ENCODE measurements at regions not wholly inside any gene's neighbourhood (a gene's known extent, or its start where the extent isn't known, plus 50 kb on each side); places are given as distances from the start of the nearest gene placed in this dataset.

DNA sequence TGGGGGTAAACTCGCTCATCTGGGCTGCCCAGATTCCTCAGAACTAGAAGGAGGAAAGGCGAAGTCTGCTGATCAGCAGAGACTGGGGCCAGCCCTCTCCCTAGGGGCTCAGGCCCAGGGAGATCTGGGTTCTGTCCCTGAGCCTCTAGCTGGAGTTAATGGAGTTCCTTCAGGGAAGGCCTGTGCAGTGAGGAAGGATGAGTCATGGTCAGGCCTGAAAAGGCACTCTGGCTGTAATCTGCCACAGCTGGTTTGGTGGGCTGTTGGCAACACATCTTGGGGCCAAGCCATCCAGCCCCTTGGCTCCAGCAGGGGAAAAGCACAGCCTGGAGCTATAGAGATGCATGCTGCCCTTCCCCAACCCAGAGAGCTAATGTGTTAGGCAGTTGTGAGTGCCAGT is 459.6 kb downstream of the PRELID2 start:
- Histone ChIP-seq H4K5ac (ENCODE audit: low read depth, low read length) (no peak overlapping the region), H3K4me1 (ENCODE audit: control insufficient read depth, insufficient read depth, low read length) (no peaks in the 10 kb centered on the region), H3K4me2 (ENCODE audit: low read depth, low read length) (no peak overlapping the region), H2BK5ac (ENCODE audit: low read depth, low read length, poor library complexity, severe bottlenecking) (no peak overlapping the region), H3K18ac (ENCODE audit: low read depth, low read length) (no peak overlapping the region), H2BK15ac (ENCODE audit: low read depth, low read length) (no peak overlapping the region), H3K4ac (ENCODE audit: low read depth, low read length) (no peak overlapping the region), H4K91ac (ENCODE audit: insufficient read depth, low read depth, low read length) (no peak overlapping the region), H3K36me3 (ENCODE audit: control insufficient read depth, insufficient read depth, low read length) (no peaks in the 10 kb centered on the region), H4K8ac (ENCODE audit: low read depth in 2 of 2, low read length in 2 of 2) (no peak overlapping the region), H2BK120ac (ENCODE audit: low read depth, low read length) (no peak overlapping the region), H3K23ac (ENCODE audit: low read depth, low read length) (no peak overlapping the region), H3K27ac (ENCODE audit: insufficient read depth, low read length) (no peak overlapping the region), H3K9me3 (ENCODE audit: control insufficient read depth, insufficient read depth, low read length) (peaks cover 9% of the 10 kb centered on the region), H3K9ac (ENCODE audit: low read depth, low read length) (no peak overlapping the region), H3K79me1 (ENCODE audit: low read depth in 1 of 2, low read length in 2 of 2) (no peaks in the 10 kb centered on the region), H2AFZ (replicated peaks; ENCODE audit: low read length, poor library complexity) (no peak overlapping the region), H3K9me1 (ENCODE audit: insufficient read depth, low read length) (no peaks in the 10 kb centered on the region), H3K4me3 (ENCODE audit: insufficient read depth, low read depth, low read length) (no peak overlapping the region), H4K20me1 (ENCODE audit: insufficient read depth, low read length) (no peaks in the 10 kb centered on the region), H2AK9ac (replicated peaks; ENCODE audit: low read depth, low read length, poor library complexity) (no peak overlapping the region), H3K27me3 (ENCODE audit: control insufficient read depth, insufficient read depth, low read length) (no peaks in the 10 kb centered on the region), H2AK5ac (ENCODE audit: low read depth, low read length) (no peak overlapping the region), H3K14ac (replicated peaks; ENCODE audit: low read depth, low read length) (no peak overlapping the region), H2BK20ac (ENCODE audit: low read depth, low read length) (no peak overlapping the region), H3K56ac (ENCODE audit: extremely low read depth, insufficient read depth, low read length) (no peak overlapping the region)
- BruUV-seq (replicated peaks) = no TSS peak
- ATAC-seq (ENCODE audit: low read depth) (no peak), DNase-seq (no peak)
- TF ChIP-seq MAZ (IDR thresholded peaks at IDR 0.05; ENCODE audit: borderline replicate concordance, low read depth, low read length) = no peak
- no peak for TF ChIP-seq MAFK (IDR thresholded peaks at IDR 0.05; ENCODE audit: low read depth, low read length)
- TF ChIP-seq RAD21 (IDR thresholded peaks at IDR 0.05; ENCODE audit: low read length) = no peak
- no peak for TF ChIP-seq FOS (IDR thresholded peaks at IDR 0.05; ENCODE audit: low read depth, low read length)
- no peak for TF ChIP-seq CEBPB (IDR thresholded peaks at IDR 0.05; ENCODE audit: low read depth, low read length)
- TF ChIP-seq RCOR1 (IDR thresholded peaks at IDR 0.05; ENCODE audit: insufficient replicate concordance, low read length) = no peak
- TF ChIP-seq NFE2L2 (IDR thresholded peaks at IDR 0.05; ENCODE audit: low read depth, low read length) = no peak
- TF ChIP-seq SMC3 (IDR thresholded peaks at IDR 0.05; ENCODE audit: low read depth, low read length) = no peak
- no peak for TF ChIP-seq MXI1 (IDR thresholded peaks at IDR 0.05; ENCODE audit: borderline replicate concordance, low read depth, low read length)
- TF ChIP-seq CHD1 (IDR thresholded peaks at IDR 0.05; ENCODE audit: low read depth, low read length) = no peak
- no peak for TF ChIP-seq POLR2A (IDR thresholded peaks at IDR 0.05; ENCODE audit: low read depth, low read length)
- no peak for TF ChIP-seq RFX5 (IDR thresholded peaks at IDR 0.05; ENCODE audit: low read depth, low read length)
- TF ChIP-seq, protein P1, sequence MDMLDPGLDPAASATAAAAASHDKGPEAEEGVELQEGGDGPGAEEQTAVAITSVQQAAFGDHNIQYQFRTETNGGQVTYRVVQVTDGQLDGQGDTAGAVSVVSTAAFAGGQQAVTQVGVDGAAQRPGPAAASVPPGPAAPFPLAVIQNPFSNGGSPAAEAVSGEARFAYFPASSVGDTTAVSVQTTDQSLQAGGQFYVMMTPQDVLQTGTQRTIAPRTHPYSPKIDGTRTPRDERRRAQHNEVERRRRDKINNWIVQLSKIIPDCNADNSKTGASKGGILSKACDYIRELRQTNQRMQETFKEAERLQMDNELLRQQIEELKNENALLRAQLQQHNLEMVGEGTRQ (IDR thresholded peaks at IDR 0.05; ENCODE audit: low read depth, low read length) = no peak
- TF ChIP-seq, protein P2, sequence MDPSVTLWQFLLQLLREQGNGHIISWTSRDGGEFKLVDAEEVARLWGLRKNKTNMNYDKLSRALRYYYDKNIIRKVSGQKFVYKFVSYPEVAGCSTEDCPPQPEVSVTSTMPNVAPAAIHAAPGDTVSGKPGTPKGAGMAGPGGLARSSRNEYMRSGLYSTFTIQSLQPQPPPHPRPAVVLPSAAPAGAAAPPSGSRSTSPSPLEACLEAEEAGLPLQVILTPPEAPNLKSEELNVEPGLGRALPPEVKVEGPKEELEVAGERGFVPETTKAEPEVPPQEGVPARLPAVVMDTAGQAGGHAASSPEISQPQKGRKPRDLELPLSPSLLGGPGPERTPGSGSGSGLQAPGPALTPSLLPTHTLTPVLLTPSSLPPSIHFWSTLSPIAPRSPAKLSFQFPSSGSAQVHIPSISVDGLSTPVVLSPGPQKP (IDR thresholded peaks at IDR 0.05; ENCODE audit: borderline replicate concordance, low read depth, low read length) = no peak
- ChIA-PET POLR2A (ENCODE audit: unreplicated experiment) (no interaction called here), CTCF (interaction anchor here (0.6 kb wide), 1 partner anchor 1123 kb away, joined by 3 read pairs; no protein-coding TSS in a partner anchor)
- dilution Hi-C loops (cut with HindIII; ENCODE audit: low sequenced_read_pairs, unreplicated experiment) = no loop called here
- intact Hi-C loops (cut with micrococcal nuclease) = no loop called here
- in situ Hi-C loops (cut with MboI; ENCODE audit: low sequenced_read_pairs) = no loop called here
- no CpG with 5 or more reads among the region's 2 CpGs for WGBS, 2 experiments (ENCODE audit: extremely low coverage in 2 of 2, insufficient read length in 1 of 2)

All from IMR-90 (cell line).